Stimulated activated CD4-positive, alpha-beta T cell treated with anti-CD3 and anti-CD28 coated beads, Interleukin-1b, Interleukin-23, amount 100 ng/mL, for 24 hours (primary cell): ENCODE measurements at regions not wholly inside any gene's neighbourhood (a gene's known extent, or its start where the extent isn't known, plus 50 kb on each side); places are given as distances from the start of the nearest gene placed in this dataset.
"Not testable (repeated sequence)": the region's sequence is repeated elsewhere in the genome, so short reads cannot be mapped to it uniquely, and the experiment has no call there.

Experiments
- DNase-seq, 4 experiments: peaks; one replicate each; pipeline ENCODE4 v3.0.0-alpha.2; 2020; ENCODE audit warnings: low read depth in 4 of 4, low spot score in 1 of 4

GRCh38 chr19:30228835-30229524 lies 143.2 kb upstream of the ZNF536 start:
- DNase-seq, result no peak

- DNase-seq, result no peak
Measured at GRCh38 chr19:30229525-30230174, 142.5 kb upstream of the ZNF536 start.

GRCh38 chr19:30231408-30232318 lies 140.5 kb upstream of the ZNF536 start:
- no peak for DNase-seq

GRCh38 chr19:30233375-30233774 lies 138.8 kb upstream of the ZNF536 start:
- DNase-seq, result no peak

GRCh38 chr19:30235946-30236345 lies 136.2 kb upstream of the ZNF536 start:
- DNase-seq, result no peak

- DNase-seq, result no peak
Measured at GRCh38 chr19:30236587-30236986, 135.6 kb upstream of the ZNF536 start.

- DNase-seq, result no peak
Measured at GRCh38 chr19:30237140-30237539, 135.0 kb upstream of the ZNF536 start.

GRCh38 chr19:30240904-30241695 lies 131.1 kb upstream of the ZNF536 start:
- no peak for DNase-seq

GRCh38 chr19:30244533-30244932 lies 127.7 kb upstream of the ZNF536 start:
- no peak for DNase-seq

- no peak for DNase-seq
Measured at GRCh38 chr19:30245401-30246039, 126.7 kb upstream of the ZNF536 start.

- DNase-seq, result no peak
Measured at GRCh38 chr19:30249911-30250310, 122.3 kb upstream of the ZNF536 start.

- no peak for DNase-seq
Measured at GRCh38 chr19:30252214-30252613, 120.0 kb upstream of the ZNF536 start.

- no peak for DNase-seq
Measured at GRCh38 chr19:30253581-30253996, 118.6 kb upstream of the ZNF536 start.

GRCh38 chr19:30254158-30254557 lies 118.0 kb upstream of the ZNF536 start:
- no peak for DNase-seq

GRCh38 chr19:30254789-30255188 lies 117.4 kb upstream of the ZNF536 start:
- no peak for DNase-seq

GRCh38 chr19:30255791-30256495 lies 116.2 kb upstream of the ZNF536 start:
- no peak for DNase-seq

- DNase-seq, result no peak
Measured at GRCh38 chr19:30256496-30256850, 115.7 kb upstream of the ZNF536 start.

GRCh38 chr19:30263830-30264381 lies 108.3 kb upstream of the ZNF536 start:
- no peak for DNase-seq

- DNase-seq, result not testable (repeated sequence)
Measured at GRCh38 chr19:30265918-30266317, 106.3 kb upstream of the ZNF536 start.

- no peak for DNase-seq
Measured at GRCh38 chr19:30266687-30267086, 105.5 kb upstream of the ZNF536 start.
